Suprapubic skin (tissue), 4 donors: ENCODE measurements at regions not wholly inside any gene's neighbourhood (a gene's known extent, or its start where the extent isn't known, plus 50 kb on each side); places are given as distances from the start of the nearest gene placed in this dataset.
"Not testable (repeated sequence)": the region's sequence is repeated elsewhere in the genome, so short reads cannot be mapped to it uniquely, and the experiment has no call there.

Source experiments
- CTCF ChIP-seq, 2 donors: fragments of 200-600 bp in 1 of 2; fragments of 450-650 bp in 1 of 2; sonication (generic) in 1 of 2; IDR thresholded peaks; one replicate each; pipeline ENCODE4 v1.5.1; 2016 to 2019; ENCODE audit warnings: antibody characterized with exemption in 2 of 2, mild to moderate bottlenecking in 1 of 2, moderate library complexity in 1 of 2
- EP300 ChIP-seq: sonication (generic); formaldehyde crosslinking; IDR thresholded peaks from one replicate; pipeline ENCODE4 v1.6.1; 2017; ENCODE audit warnings: antibody characterized with exemption
- POLR2A ChIP-seq, 2 donors: fragments of 450-650 bp; IDR thresholded peaks; one replicate each; pipeline ENCODE4 v1.6.1; 2017; ENCODE audit warnings: antibody characterized with exemption in 2 of 2, mild to moderate bottlenecking in 2 of 2, moderate library complexity in 2 of 2
- POLR2AphosphoS5 ChIP-seq, 3 donors: sonication (generic); formaldehyde crosslinking; IDR thresholded peaks; one replicate each; pipeline ENCODE4 v1.6.1; 2017; ENCODE audit warnings: antibody characterized with exemption in 3 of 3

GRCh38 chr20:30900080-30900719 lies 357.3 kb upstream of the DEFB115 start:
- TF ChIP-seq POLR2A (IDR thresholded peaks at IDR 0.05); CTCF (IDR thresholded peaks at IDR 0.05); POLR2AphosphoS5 (IDR thresholded peaks at IDR 0.05); EP300: not testable (repeated sequence)
